IgD-negative memory B cell (primary cell): ENCODE measurements at regions not wholly inside any gene's neighbourhood (a gene's known extent, or its start where the extent isn't known, plus 50 kb on each side); places are given as distances from the start of the nearest gene placed in this dataset.
A peak's percentile ranks its signal among the peaks of the same experiment; 100 is the strongest.
"Not testable (repeated sequence)": the region's sequence is repeated elsewhere in the genome, so short reads cannot be mapped to it uniquely, and the experiment has no call there.

Source experiments
- H3K27ac Mint-ChIP-seq, 3 donors: one replicate each; pipeline ENCODE4 v1.8.0; 2020 to 2022; ENCODE audit warnings: mild to moderate bottlenecking in 3 of 3, mixed read lengths in 3 of 3, moderate library complexity in 1 of 3
- H3K27me3 Mint-ChIP-seq: one replicate; pipeline ENCODE4 v1.8.0; 2021; ENCODE audit warnings: mixed read lengths
- H3K36me3 Mint-ChIP-seq: one replicate; pipeline ENCODE4 v1.8.0; 2020; ENCODE audit warnings: mild to moderate bottlenecking, mixed read lengths
- H3K4me1 Mint-ChIP-seq, 3 donors: one replicate each; pipeline ENCODE4 v1.8.0; 2020 to 2022; ENCODE audit warnings: mixed read lengths in 3 of 3, mild to moderate bottlenecking in 1 of 3
- H3K4me3 Mint-ChIP-seq, 4 donors: one replicate each; pipeline ENCODE4 v1.8.0; 2020 to 2022; ENCODE audit warnings: mild to moderate bottlenecking in 4 of 4, mixed read lengths in 4 of 4, moderate library complexity in 3 of 4
- H3K9me3 Mint-ChIP-seq, 3 donors: one replicate each; pipeline ENCODE4 v1.8.0; 2020 to 2021; ENCODE audit warnings: mixed read lengths in 3 of 3, mild to moderate bottlenecking in 1 of 3

DNA sequence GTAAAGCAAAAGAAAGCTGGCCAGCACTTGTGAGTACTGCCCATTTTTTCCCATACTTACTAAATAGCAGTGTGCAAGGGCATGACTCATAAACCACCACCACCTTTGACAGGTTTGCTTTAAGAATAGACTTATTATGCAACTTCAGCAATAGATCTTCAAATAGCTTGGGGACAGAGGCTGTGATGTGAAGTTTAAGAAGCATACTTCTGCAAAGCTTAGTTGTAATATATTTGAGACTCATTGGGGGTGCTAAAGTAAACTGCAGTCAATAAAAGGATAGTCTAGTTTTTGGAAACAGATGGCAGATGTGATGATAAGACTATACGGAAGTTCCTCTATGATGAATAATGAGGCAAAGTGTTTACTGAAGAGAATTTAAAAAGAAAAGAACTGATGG lies 210.0 kb downstream of the PLA2G4A start:
- Mint-ChIP-seq H3K27me3 (no peaks in the 10 kb centered on the region), H3K9me3 (peaks cover 0 to 4% (median 0%) of the 10 kb centered on the region in 3 donors), H3K27ac (no peak overlapping the region), H3K36me3 (no peaks in the 10 kb centered on the region), H3K4me3 (no peak overlapping the region), H3K4me1 (no peaks in the 10 kb centered on the region)

DNA sequence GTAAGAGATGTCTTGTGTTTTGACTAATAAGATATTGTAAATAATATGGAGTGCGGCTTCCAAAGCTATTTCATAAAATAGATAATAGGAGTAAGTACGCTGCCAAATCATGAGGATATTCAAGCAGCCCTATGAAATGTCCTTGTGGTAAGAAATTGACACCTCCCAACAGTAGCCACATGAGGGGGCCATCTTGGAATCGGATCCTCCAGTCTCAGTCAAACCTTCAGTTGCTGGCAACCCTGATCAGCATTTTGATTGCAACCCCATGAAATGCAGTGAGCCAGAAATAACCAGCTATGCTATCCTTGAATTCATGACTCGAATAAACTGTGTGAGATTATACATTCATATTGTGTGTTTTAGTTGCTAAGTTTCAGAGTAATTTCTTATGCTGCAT lies 212.4 kb downstream of the PLA2G4A start:
- Mint-ChIP-seq H3K36me3 (no peaks in the 10 kb centered on the region), H3K27ac (no peak overlapping the region), H3K9me3 (peaks cover 0 to 5% (median 0%) of the 10 kb centered on the region in 3 donors), H3K4me1 (no peaks in the 10 kb centered on the region), H3K27me3 (no peaks in the 10 kb centered on the region), H3K4me3 (no peak overlapping the region)

DNA sequence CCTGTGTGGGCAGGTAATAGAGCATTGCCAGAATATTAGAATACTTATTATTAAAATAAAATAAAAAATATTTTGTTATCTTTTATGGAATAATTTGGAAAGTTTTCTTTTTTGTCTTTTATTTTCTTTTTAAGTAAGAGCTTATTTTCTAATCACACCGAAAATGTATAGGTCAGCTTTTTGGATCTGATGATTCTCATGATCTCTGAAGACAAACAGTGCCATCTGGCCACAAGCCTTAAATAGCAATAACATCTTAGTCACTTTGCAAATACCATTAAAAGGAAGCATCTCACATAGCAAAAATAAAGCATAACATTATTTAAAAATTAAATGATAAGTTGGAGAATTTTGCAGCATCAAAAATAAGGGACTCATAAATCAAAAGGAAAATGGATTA lies 213.8 kb downstream of the PLA2G4A start:
- no peak overlapping the region for H3K4me3 Mint-ChIP-seq
- no peaks in the 10 kb centered on the region for H3K36me3 Mint-ChIP-seq
- H3K9me3 Mint-ChIP-seq = peaks cover 0 to 5% (median 0%) of the 10 kb centered on the region in 3 donors
- no peaks in the 10 kb centered on the region for H3K4me1 Mint-ChIP-seq
- H3K27ac Mint-ChIP-seq = no peak overlapping the region
- H3K27me3 Mint-ChIP-seq = no peaks in the 10 kb centered on the region

DNA sequence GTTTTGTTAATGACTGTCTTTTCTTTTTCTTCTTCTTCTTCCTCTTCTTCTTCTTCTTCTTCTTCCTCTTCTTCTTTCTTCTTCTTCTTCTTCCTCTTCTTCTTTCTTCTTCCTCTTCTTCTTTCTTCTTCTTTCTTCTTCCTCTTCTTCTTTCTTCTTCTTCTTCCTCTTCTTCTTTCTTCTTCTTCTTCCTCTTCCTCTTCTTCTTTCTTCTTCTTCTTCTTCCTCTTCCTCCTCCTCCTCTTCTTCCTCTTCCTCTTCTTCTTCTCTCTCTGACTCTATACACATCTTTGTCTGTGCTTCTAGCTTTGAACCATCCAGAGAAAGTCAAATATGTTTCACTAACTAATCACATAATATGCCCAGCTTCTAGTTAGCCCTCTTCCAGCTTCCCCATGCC lies 214.7 kb downstream of the PLA2G4A start:
- not testable (repeated sequence) for H3K27me3 Mint-ChIP-seq, H3K9me3 Mint-ChIP-seq, H3K36me3 Mint-ChIP-seq, H3K27ac Mint-ChIP-seq, H3K4me1 Mint-ChIP-seq, H3K4me3 Mint-ChIP-seq

DNA sequence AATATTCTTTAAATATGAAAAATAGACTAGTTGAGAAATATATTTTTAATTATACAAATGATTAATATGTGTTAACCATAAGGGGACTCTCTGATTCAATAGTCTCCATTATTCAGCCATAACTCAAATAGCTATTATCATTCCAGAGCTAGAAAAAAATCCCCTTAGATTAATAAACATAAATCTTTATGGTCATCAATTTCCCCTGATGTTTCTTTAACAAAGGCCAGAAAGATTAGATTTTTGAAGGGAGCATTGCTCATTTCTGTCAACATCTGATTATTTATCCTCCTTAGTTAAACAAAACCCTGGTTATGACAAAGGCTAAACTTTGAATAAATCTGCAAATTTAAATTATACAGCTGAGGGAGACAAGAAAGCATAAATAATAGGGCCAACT lies 215.7 kb downstream of the PLA2G4A start:
- H3K27ac Mint-ChIP-seq = no peak overlapping the region
- no peaks in the 10 kb centered on the region for H3K4me1 Mint-ChIP-seq
- no peaks in the 10 kb centered on the region for H3K27me3 Mint-ChIP-seq
- peaks cover 0 to 5% (median 0%) of the 10 kb centered on the region in 3 donors for H3K9me3 Mint-ChIP-seq
- H3K4me3 Mint-ChIP-seq = no peak overlapping the region
- no peaks in the 10 kb centered on the region for H3K36me3 Mint-ChIP-seq

DNA sequence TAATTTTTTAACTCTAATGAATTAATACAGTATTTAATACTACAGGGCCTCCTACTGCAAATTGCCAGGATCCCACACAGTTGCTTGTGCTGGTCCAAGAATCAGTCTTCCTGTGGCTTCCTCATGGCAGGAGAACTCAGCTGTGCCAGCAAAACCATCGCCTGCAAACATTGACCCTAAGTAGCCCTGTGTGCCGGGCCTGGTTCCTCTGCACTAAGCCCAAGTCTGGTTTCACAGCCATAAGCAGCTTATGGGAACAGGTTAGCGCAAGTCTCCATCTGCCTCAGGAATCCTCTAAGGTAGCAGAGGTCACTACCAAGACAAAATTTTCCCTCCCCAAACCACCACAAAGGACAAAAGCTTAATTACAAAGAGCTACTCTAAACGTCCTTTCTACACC lies 216.6 kb downstream of the PLA2G4A start:
- Mint-ChIP-seq H3K4me3 (no peak overlapping the region), H3K9me3 (peaks cover 0 to 5% (median 0%) of the 10 kb centered on the region in 3 donors), H3K4me1 (no peaks in the 10 kb centered on the region), H3K36me3 (no peaks in the 10 kb centered on the region), H3K27me3 (no peaks in the 10 kb centered on the region), H3K27ac (no peak overlapping the region)

DNA sequence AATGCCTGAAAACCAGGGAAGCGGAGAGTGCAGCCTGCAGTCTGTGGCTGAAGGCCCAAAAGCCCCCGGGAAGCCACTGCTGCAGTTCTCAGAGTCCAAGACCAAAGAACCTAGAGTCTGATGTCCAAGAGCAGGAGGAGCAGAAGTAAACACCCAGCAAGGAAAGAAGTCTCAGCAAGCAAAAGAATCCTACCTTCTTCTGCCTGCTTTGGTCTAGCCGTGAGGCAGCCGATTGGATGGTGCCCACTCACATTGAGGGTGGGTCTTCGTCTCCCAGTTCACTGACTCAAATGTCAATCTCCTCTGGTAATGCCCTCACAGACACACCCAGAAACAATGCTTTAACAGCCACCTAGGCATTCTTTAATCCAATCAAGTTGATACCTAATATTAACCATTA lies 217.5 kb downstream of the PLA2G4A start:
- Mint-ChIP-seq H3K36me3 (no peaks in the 10 kb centered on the region), H3K27ac (no peak overlapping the region)

DNA sequence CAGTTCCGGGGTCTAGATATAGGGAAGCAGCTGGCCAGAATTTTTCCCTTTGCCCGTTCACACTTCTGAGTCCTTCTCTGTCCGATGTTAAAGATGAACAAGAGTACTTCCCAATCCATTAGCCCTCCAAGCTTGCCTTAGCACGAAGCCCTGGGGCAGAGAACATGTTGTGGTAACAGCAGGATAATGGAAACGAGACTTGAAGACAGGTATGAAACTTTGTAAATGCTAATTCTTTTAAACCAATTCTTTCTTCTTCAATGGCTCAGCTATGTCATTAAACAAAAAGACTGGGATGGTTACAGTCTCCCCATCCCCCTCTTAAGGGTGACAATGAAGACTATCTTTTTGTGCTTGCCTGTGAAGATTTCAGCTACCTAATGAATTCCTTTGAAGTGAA lies 218.5 kb downstream of the PLA2G4A start:
- Mint-ChIP-seq H3K36me3 (no peaks in the 10 kb centered on the region), H3K27ac (no peak overlapping the region), H3K4me3 (no peak overlapping the region), H3K27me3 (no peaks in the 10 kb centered on the region), H3K4me1 (no peaks in the 10 kb centered on the region), H3K9me3 (peaks cover 0 to 5% (median 0%) of the 10 kb centered on the region in 3 donors)

More for the DNA sequence above, 217.5 kb downstream of the PLA2G4A start:
- H3K4me1 Mint-ChIP-seq = no peaks in the 10 kb centered on the region
- no peaks in the 10 kb centered on the region for H3K27me3 Mint-ChIP-seq
- H3K9me3 Mint-ChIP-seq = peaks cover 0 to 5% (median 0%) of the 10 kb centered on the region in 3 donors
- H3K4me3 Mint-ChIP-seq = no peak overlapping the region

DNA sequence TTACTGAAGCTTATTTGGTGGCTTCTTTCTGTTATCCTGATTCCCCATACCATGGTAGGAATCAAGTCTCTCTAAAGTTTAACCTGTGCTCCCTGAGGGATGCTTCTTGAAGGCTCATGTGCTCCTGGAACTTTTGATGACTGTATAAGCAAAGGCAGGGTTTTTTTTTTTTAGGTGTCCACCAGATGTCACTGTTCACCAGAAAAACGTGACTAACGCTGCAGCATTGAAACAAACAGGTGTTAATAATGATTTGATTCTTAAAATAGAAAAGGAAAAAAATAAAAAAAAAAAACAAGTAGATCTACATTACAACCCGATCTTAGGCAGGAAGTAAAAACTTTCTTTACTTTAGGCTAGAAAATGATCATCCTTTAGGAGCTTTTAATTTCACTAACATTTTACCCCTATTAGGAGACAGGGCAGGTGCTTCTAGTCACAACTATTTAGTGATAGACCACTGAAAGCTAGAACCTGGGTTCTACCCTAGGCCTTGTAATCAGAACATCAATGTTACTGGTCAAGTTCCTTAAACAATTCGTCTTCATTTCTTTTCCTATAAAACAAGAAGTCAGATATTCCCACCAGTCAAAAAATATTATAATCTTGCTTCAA lies 223.0 kb downstream of the PLA2G4A start:
- Mint-ChIP-seq H3K27ac (no peak overlapping the region), H3K9me3 (no peaks in the 10 kb centered on the region), H3K36me3 (no peaks in the 10 kb centered on the region), H3K27me3 (no peaks in the 10 kb centered on the region), H3K4me1 (no peaks in the 10 kb centered on the region), H3K4me3 (no peak overlapping the region)

DNA sequence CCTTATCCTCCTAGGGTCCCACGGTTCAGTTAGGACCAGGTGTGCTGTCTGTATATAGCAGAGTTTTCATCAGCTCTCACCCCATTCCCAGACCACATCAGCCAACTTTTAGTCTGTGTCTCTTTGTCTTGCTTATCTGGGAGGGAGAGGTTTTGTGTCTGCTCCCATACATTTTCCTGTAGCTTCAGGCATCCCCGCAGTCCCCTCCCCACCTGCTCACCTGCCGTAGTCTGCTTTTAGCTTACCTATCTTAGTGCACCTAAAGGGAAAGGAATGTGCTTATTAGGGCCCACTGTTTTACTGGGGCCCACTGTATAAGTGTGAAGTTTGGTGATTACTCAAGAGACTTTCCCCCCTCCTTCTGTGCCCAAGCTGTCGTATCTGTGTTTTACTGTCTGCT lies 225.1 kb downstream of the PLA2G4A start:
- no peaks in the 10 kb centered on the region for H3K4me1 Mint-ChIP-seq
- H3K27me3 Mint-ChIP-seq = no peaks in the 10 kb centered on the region
- H3K9me3 Mint-ChIP-seq = no peaks in the 10 kb centered on the region
- no peaks in the 10 kb centered on the region for H3K36me3 Mint-ChIP-seq
- H3K27ac Mint-ChIP-seq = no peak overlapping the region
- no peak overlapping the region for H3K4me3 Mint-ChIP-seq

DNA sequence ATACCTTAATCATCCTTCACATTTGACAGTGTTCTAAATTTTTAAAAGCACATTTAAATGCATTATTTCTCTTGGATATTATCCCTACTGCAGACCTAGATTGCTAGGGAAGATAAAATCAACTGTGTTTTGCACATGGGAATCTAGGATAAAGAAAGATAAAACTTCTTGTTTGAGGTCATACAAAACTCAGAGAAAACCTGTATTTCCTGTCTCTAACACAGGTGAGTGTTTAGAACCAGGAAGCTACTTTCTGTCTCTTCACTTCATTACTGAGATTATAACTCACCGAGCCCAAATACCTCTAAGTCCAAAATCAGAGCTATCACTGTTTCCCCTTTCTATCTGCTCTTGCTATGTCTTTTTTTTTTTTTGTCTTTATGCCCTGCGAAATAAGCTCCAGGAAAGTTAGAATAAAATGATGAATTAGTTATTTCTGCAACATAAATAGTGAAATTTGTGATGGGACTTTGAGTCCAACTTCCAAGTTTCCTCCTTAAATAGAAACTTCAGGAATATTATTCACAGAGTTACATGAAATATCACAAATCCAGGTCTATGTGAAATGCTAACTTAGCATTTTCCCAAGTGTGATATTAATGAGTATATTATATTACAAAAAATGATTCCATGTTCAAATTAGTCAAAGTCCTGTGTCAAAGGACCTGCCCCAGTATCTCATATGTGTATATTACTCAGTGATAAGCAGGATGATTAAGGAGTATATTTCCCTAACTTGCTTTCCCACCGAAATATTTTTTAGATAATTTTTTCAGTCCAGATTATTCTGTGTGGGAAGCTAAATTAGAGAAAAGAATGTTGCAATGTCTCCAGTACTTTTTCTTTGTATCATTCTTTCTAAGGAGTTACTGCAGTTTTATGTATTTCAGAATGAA lies 226.4 kb downstream of the PLA2G4A start:
- Mint-ChIP-seq H3K4me1 (no peaks in the 10 kb centered on the region), H3K36me3 (no peaks in the 10 kb centered on the region), H3K27ac (no peak overlapping the region), H3K4me3 (no peak overlapping the region), H3K9me3 (no peaks in the 10 kb centered on the region), H3K27me3 (no peaks in the 10 kb centered on the region)

DNA sequence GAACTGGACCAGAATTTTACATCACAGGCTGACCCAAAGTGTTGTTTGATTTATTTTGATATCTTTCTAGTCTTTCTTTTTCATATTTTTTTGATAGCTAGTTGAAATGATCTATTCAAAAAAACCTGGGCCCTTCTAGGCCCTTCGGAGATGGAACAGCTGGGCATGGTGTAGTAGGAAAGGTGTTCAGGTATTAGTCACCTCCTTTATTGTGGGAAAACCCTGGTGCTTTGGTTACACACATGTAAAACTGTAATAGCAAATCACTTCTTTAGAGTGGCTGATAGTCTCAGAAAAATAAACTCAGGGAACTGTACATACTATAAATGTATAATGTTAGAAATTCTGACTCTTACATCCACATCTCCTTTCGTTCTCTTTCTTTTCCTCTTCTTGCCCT lies 234.5 kb downstream of the PLA2G4A start:
- Mint-ChIP-seq H3K27ac (no peak overlapping the region), H3K4me3 (no peak overlapping the region), H3K4me1 (no peaks in the 10 kb centered on the region), H3K9me3 (no peaks in the 10 kb centered on the region), H3K36me3 (no peaks in the 10 kb centered on the region), H3K27me3 (no peaks in the 10 kb centered on the region)

DNA sequence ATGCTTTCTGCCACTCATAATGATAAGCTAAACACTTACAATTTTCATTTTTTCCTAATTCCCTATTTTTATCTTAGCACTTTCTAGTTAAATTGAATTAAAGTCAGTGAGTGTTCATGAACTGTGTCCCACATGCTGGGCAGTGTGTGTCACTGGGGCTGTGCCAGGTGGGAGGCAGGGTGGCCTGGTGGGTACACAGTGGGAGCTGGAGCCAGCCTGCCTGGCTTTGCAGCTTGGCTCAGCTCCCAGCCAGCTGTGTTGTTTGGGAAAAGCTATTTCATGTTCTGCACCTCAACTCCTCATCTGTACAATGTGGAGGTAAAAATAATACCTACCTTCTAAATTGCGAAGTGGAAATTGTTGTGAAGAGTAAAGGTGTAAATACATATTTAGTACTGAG lies 238.4 kb downstream of the PLA2G4A start:
- Mint-ChIP-seq H3K27me3 (no peaks in the 10 kb centered on the region), H3K4me3 (no peak overlapping the region), H3K36me3 (no peaks in the 10 kb centered on the region), H3K27ac (no peak overlapping the region), H3K4me1 (no peaks in the 10 kb centered on the region), H3K9me3 (peaks cover 0 to 1% (median 0%) of the 10 kb centered on the region in 3 donors)

DNA sequence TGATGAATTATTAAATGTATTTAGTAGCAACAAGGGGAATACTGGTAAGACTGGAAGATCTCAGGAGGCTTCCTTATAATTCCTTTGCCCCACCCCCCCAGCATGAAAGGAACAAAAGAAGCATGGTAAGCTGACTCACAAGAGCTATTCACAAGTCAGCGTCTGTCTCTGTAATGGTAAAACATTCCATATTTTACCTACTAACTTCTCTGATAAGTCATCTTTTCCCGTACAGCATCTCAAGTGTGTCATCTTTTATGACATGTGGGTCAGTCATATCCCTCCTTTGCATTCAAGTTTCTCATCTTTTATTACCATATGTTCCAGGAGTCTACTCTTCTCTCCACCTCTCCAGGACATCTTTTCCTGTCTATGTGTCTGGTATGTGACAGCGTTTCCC lies 241.3 kb downstream of the PLA2G4A start:
- Mint-ChIP-seq H3K27ac (no peak overlapping the region), H3K27me3 (no peaks in the 10 kb centered on the region), H3K36me3 (no peaks in the 10 kb centered on the region), H3K4me1 (peaks cover 0 to 6% (median 0%) of the 10 kb centered on the region in 3 donors), H3K9me3 (peaks cover 0 to 2% (median 1%) of the 10 kb centered on the region in 3 donors), H3K4me3 (no peak overlapping the region)

DNA sequence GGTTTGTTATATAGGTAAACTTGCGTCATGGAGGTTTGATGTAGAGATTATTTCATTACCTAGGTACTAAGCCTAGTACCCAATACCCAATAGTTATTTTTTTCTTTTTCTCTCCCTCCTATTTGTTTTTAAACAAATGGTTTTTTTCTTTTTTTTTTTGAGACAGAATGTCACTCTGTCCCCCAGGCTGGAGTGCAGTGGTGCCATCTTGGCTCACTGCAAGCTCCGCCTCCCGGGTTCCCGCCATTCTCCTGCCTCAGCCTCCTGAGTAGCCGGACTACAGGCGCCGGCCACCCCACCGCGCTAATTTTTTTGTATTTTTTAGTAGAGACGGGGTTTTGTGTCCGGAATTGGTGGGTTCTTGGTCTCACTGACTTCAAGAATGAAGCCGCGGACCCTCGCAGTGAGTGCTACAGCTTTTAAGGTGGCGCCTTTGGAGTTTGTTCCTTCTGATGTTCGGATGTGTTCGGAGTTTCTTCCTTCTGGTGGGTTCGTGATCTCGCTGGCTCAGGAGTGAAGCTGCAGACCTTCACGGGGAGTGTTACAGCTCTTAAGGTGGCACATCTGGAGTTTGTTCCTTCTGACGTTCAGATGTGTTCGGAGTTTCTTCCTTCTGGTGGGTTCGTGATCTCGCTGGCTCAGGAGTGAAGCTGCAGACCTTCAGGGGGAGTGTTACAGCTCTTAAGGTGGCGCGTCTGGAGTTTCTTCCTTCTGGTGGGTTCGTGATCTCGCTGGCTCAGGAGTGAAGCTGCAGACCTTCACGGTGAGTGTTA lies 243.7 kb downstream of the PLA2G4A start:
- H3K27me3 Mint-ChIP-seq, H3K4me1 Mint-ChIP-seq, H3K36me3 Mint-ChIP-seq, H3K9me3 Mint-ChIP-seq: not testable (repeated sequence)
- Mint-ChIP-seq H3K27ac (peak overlapping the region in 1 of 3 donors; percentile 79), H3K4me3 (peak overlapping the region; percentile 80 to 96 (median 94))
